ENCODE measurements at regions not wholly inside any gene's neighbourhood (a gene's known extent, or its start where the extent isn't known, plus 50 kb on each side); places are given as distances from the start of the nearest gene placed in this dataset.

- no peaks in the 10 kb centered on the region for H3K27me3 Mint-ChIP-seq (ENCODE audit: unreplicated experiment)
- TF ChIP-seq CTCF (IDR thresholded peaks at IDR 0.05; ENCODE audit: unreplicated experiment), result no peak
- H3K9me3 Mint-ChIP-seq (ENCODE audit: unreplicated experiment), result no peaks in the 10 kb centered on the region
- H3K27ac Mint-ChIP-seq (ENCODE audit: unreplicated experiment), result no peak overlapping the region
- no peak overlapping the region for H3K4me3 Mint-ChIP-seq (ENCODE audit: unreplicated experiment)
- no peak for DNase-seq (ENCODE audit: low spot score)
- H3K36me3 Mint-ChIP-seq (ENCODE audit: low read depth, unreplicated experiment), result no peaks in the 10 kb centered on the region
- no peaks in the 10 kb centered on the region for H3K4me1 Mint-ChIP-seq (ENCODE audit: unreplicated experiment)
These were observed 150.2 kb upstream of the PLEKHG7 start for GRCh38 chr12:92552412-92553108.

DNA sequence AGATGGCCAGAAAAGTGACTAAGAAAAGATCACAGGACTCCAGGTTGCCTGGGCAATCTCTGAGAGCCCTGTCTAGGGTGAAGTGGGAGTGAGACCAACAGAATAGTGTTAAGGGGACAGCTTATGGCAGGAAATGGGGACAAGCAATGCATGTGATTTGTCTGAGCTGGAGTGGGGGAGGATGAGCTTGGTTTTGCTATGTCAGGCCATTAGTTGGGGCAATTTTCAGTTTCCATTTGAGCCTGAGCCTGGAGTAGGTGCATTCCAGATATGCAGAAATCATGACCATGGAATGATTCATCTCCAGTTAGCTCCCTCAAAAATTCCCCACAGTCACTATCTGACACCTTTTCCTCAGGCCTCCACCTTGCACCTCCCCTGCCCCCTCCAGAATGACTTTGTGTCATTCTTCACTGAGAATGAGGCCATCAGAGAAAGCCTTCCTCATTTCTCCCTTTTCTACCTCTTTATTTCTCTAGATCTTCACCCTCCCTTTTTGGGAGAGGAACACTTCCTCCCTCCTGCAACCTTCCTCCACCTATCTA, 150.9 kb upstream of the PLEKHG7 start:
- Mint-ChIP-seq H3K36me3 (ENCODE audit: low read depth, unreplicated experiment) (no peaks in the 10 kb centered on the region), H3K4me1 (ENCODE audit: unreplicated experiment) (no peaks in the 10 kb centered on the region), H3K9me3 (ENCODE audit: unreplicated experiment) (no peaks in the 10 kb centered on the region), H3K4me3 (ENCODE audit: unreplicated experiment) (no peak overlapping the region), H3K27ac (ENCODE audit: unreplicated experiment) (no peak overlapping the region), H3K27me3 (ENCODE audit: unreplicated experiment) (no peaks in the 10 kb centered on the region)
- no peak for DNase-seq (ENCODE audit: low spot score)
- TF ChIP-seq CTCF (IDR thresholded peaks at IDR 0.05; ENCODE audit: unreplicated experiment), result no peak

GRCh38 chr12:92551210-92551609, 151.6 kb upstream of the PLEKHG7 start:
- DNase-seq (ENCODE audit: low spot score), result no peak
- H3K9me3 Mint-ChIP-seq (ENCODE audit: unreplicated experiment), result no peaks in the 10 kb centered on the region
- TF ChIP-seq CTCF (IDR thresholded peaks at IDR 0.05; ENCODE audit: unreplicated experiment), result no peak
- H3K36me3 Mint-ChIP-seq (ENCODE audit: low read depth, unreplicated experiment), result no peaks in the 10 kb centered on the region
- no peaks in the 10 kb centered on the region for H3K4me1 Mint-ChIP-seq (ENCODE audit: unreplicated experiment)
- no peak overlapping the region for H3K27ac Mint-ChIP-seq (ENCODE audit: unreplicated experiment)
- H3K27me3 Mint-ChIP-seq (ENCODE audit: unreplicated experiment), result no peaks in the 10 kb centered on the region
- no peak overlapping the region for H3K4me3 Mint-ChIP-seq (ENCODE audit: unreplicated experiment)

GRCh38 chr12:92550661-92551060, 152.1 kb upstream of the PLEKHG7 start:
- Mint-ChIP-seq H3K4me1 (ENCODE audit: unreplicated experiment) (no peaks in the 10 kb centered on the region), H3K27ac (ENCODE audit: unreplicated experiment) (no peak overlapping the region), H3K27me3 (ENCODE audit: unreplicated experiment) (no peaks in the 10 kb centered on the region), H3K36me3 (ENCODE audit: low read depth, unreplicated experiment) (no peaks in the 10 kb centered on the region), H3K9me3 (ENCODE audit: unreplicated experiment) (no peaks in the 10 kb centered on the region), H3K4me3 (ENCODE audit: unreplicated experiment) (no peak overlapping the region)
- DNase-seq (ENCODE audit: low spot score), result no peak
- TF ChIP-seq CTCF (IDR thresholded peaks at IDR 0.05; ENCODE audit: unreplicated experiment), result no peak

DNA sequence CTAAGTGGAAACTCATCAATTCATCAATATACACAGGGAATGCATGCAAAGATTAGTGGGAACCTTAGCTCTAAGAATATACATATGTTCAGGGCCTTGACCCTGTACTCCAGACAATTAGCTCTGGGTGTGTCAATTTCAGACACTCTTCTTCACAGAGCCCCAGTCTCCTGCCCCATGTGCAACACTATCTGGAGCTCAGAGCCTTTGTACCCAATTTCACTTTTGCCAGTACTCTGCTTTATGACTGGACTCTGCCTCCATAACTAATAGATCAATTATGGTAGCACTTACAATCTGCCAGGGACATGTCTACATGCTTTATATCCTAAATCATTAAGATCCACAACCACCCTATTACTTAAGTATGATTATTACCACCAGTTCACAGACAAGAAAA, 152.5 kb upstream of the PLEKHG7 start:
- Mint-ChIP-seq H3K9me3 (ENCODE audit: unreplicated experiment) (no peaks in the 10 kb centered on the region), H3K36me3 (ENCODE audit: low read depth, unreplicated experiment) (no peaks in the 10 kb centered on the region), H3K4me3 (ENCODE audit: unreplicated experiment) (no peak overlapping the region), H3K4me1 (ENCODE audit: unreplicated experiment) (no peaks in the 10 kb centered on the region), H3K27ac (ENCODE audit: unreplicated experiment) (no peak overlapping the region), H3K27me3 (ENCODE audit: unreplicated experiment) (no peaks in the 10 kb centered on the region)
- no peak for DNase-seq (ENCODE audit: low spot score)
- TF ChIP-seq CTCF (IDR thresholded peaks at IDR 0.05; ENCODE audit: unreplicated experiment), result no peak
